ENCODE measurements at regions not wholly inside any gene's neighbourhood (a gene's known extent, or its start where the extent isn't known, plus 50 kb on each side); places are given as distances from the start of the nearest gene placed in this dataset.

DNA sequence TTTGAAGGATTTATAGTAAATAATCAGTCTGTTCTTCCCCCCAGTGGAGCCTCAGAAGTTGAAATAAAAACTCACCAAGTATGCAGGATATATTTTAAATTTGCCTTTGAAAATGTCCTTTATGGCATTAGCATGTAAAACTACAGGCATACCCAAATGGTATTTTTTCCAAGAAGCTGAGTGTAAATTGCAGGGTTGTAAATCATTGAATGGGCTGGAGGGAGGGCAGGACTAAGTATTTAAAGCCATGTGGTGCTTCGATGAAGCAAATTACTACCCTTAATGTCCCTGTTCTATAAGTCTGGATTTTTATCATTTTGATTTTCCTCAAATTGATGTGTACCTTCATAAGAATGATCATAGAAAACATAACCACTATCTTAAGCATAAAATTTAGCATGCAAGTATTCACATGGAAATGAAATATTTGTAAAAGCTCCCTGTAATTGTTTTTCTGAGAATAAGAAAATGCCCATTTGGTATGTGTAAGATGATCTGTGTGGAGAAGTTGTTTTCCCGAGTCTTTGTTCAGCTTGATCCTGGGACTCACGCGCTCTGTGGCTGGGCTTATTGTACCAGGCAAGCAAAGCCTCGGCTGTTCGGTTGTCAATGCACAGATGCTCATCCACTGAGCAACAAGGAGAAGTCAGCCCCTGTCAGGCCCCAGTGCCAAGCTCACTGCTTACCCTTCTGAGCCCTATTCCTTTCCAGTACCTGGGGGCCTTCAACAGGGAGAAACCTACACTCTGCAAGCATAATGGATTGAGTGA is 66.7 kb downstream of the CD164 start:
- Histone ChIP-seq H3K9me3 (ENCODE audit: control insufficient read depth in 3 of 3, low read length in 3 of 3) (no peaks in the 10 kb centered on the region), H3K9ac (ENCODE audit: low read depth in 1 of 3, low read length in 3 of 3) (no peak overlapping the region), H3K27ac (ENCODE audit: low read depth, low read length) (no peak overlapping the region), H3K36me3 (ENCODE audit: control insufficient read depth in 3 of 3, insufficient read depth in 3 of 3, low read length in 3 of 3) (no peaks in the 10 kb centered on the region), H3K4me1 (ENCODE audit: control insufficient read depth in 3 of 3, insufficient read depth in 3 of 3, low read length in 3 of 3) (peaks cover 13 to 45% (median 24%) of the 10 kb centered on the region in 3 donors), H3K27me3 (ENCODE audit: control insufficient read depth in 3 of 3, insufficient read depth in 3 of 3, low read length in 3 of 3) (no peaks in the 10 kb centered on the region), H3K4me3 (ENCODE audit: low read length in 3 of 3) (no peak overlapping the region)

DNA sequence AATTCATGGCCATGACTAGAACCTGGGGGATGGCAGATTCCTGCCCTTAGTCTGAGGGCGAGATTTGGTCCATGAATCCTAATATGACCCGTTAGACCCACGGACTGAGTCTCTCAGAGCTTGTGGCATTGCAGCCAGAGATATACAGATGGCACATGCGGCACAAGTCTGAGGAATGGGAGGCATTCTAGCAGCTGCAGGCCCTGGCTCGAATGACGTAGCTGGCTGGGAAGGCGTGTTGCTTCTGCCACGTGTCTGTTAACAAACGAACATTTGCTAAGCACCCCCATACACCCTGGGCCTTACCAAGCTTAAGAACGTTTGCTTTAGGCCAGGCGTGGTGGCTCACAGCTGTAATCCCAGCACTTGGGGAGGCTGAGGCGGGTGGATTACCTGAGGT is 68.0 kb downstream of the CD164 start:
- H3K9me3 ChIP-seq (ENCODE audit: control insufficient read depth in 3 of 3, low read length in 3 of 3): no peaks in the 10 kb centered on the region
- no peak overlapping the region for H3K9ac ChIP-seq (ENCODE audit: low read depth in 1 of 3, low read length in 3 of 3)
- no peaks in the 10 kb centered on the region for H3K36me3 ChIP-seq (ENCODE audit: control insufficient read depth in 3 of 3, insufficient read depth in 3 of 3, low read length in 3 of 3)
- no peak overlapping the region for H3K27ac ChIP-seq (ENCODE audit: low read depth, low read length)
- peaks cover 13 to 45% (median 24%) of the 10 kb centered on the region in 3 donors for H3K4me1 ChIP-seq (ENCODE audit: control insufficient read depth in 3 of 3, insufficient read depth in 3 of 3, low read length in 3 of 3)
- no peaks in the 10 kb centered on the region for H3K27me3 ChIP-seq (ENCODE audit: control insufficient read depth in 3 of 3, insufficient read depth in 3 of 3, low read length in 3 of 3)
- H3K4me3 ChIP-seq (ENCODE audit: low read length in 3 of 3): no peak overlapping the region

- Histone ChIP-seq H3K27ac (ENCODE audit: low read depth, low read length) (no peak overlapping the region), H3K4me3 (ENCODE audit: low read length in 3 of 3) (no peak overlapping the region), H3K9ac (ENCODE audit: low read depth in 1 of 3, low read length in 3 of 3) (no peak overlapping the region), H3K36me3 (ENCODE audit: control insufficient read depth in 3 of 3, insufficient read depth in 3 of 3, low read length in 3 of 3) (no peaks in the 10 kb centered on the region), H3K9me3 (ENCODE audit: control insufficient read depth in 3 of 3, low read length in 3 of 3) (no peaks in the 10 kb centered on the region), H3K27me3 (ENCODE audit: control insufficient read depth in 3 of 3, insufficient read depth in 3 of 3, low read length in 3 of 3) (no peaks in the 10 kb centered on the region), H3K4me1 (ENCODE audit: control insufficient read depth in 3 of 3, insufficient read depth in 3 of 3, low read length in 3 of 3) (peaks cover 9 to 35% (median 13%) of the 10 kb centered on the region in 3 donors)
Measured at GRCh38 chr6:109313139-109313538, 69.1 kb downstream of the CD164 start.

- H3K9ac ChIP-seq (ENCODE audit: low read depth in 1 of 3, low read length in 3 of 3): no peak overlapping the region
- no peaks in the 10 kb centered on the region for H3K27me3 ChIP-seq (ENCODE audit: control insufficient read depth in 3 of 3, insufficient read depth in 3 of 3, low read length in 3 of 3)
- no peak overlapping the region for H3K4me3 ChIP-seq (ENCODE audit: low read length in 3 of 3)
- H3K9me3 ChIP-seq (ENCODE audit: control insufficient read depth in 3 of 3, low read length in 3 of 3): no peaks in the 10 kb centered on the region
- H3K36me3 ChIP-seq (ENCODE audit: control insufficient read depth in 3 of 3, insufficient read depth in 3 of 3, low read length in 3 of 3): no peaks in the 10 kb centered on the region
- no peak overlapping the region for H3K27ac ChIP-seq (ENCODE audit: low read depth, low read length)
- peaks cover 6 to 26% (median 10%) of the 10 kb centered on the region in 3 donors for H3K4me1 ChIP-seq (ENCODE audit: control insufficient read depth in 3 of 3, insufficient read depth in 3 of 3, low read length in 3 of 3)
Measured at GRCh38 chr6:109311471-109311870, 70.8 kb downstream of the CD164 start.

GRCh38 chr6:109309917-109310316 is 72.3 kb downstream of the CD164 start:
- Histone ChIP-seq H3K4me1 (ENCODE audit: control insufficient read depth in 3 of 3, insufficient read depth in 3 of 3, low read length in 3 of 3) (peaks cover 9 to 28% (median 16%) of the 10 kb centered on the region in 3 donors), H3K36me3 (ENCODE audit: control insufficient read depth in 3 of 3, insufficient read depth in 3 of 3, low read length in 3 of 3) (no peaks in the 10 kb centered on the region), H3K9me3 (ENCODE audit: control insufficient read depth in 3 of 3, low read length in 3 of 3) (no peaks in the 10 kb centered on the region), H3K4me3 (ENCODE audit: low read length in 3 of 3) (no peak overlapping the region), H3K9ac (ENCODE audit: low read depth in 1 of 3, low read length in 3 of 3) (no peak overlapping the region), H3K27me3 (ENCODE audit: control insufficient read depth in 3 of 3, insufficient read depth in 3 of 3, low read length in 3 of 3) (no peaks in the 10 kb centered on the region), H3K27ac (ENCODE audit: low read depth, low read length) (no peak overlapping the region)

- H3K4me1 ChIP-seq (ENCODE audit: control insufficient read depth in 3 of 3, insufficient read depth in 3 of 3, low read length in 3 of 3): peaks cover 18 to 27% (median 24%) of the 10 kb centered on the region in 3 donors
Measured at GRCh38 chr6:109308018-109308492, 74.2 kb downstream of the CD164 start.

GRCh38 chr6:109306733-109307132 is 75.5 kb downstream of the CD164 start:
- no peaks in the 10 kb centered on the region for H3K9me3 ChIP-seq (ENCODE audit: control insufficient read depth in 3 of 3, low read length in 3 of 3)
- H3K27ac ChIP-seq (ENCODE audit: low read depth, low read length): no peak overlapping the region
- H3K9ac ChIP-seq (ENCODE audit: low read depth in 1 of 3, low read length in 3 of 3): no peak overlapping the region
- H3K4me1 ChIP-seq (ENCODE audit: control insufficient read depth in 3 of 3, insufficient read depth in 3 of 3, low read length in 3 of 3): peaks cover 18 to 29% (median 24%) of the 10 kb centered on the region in 3 donors
- no peaks in the 10 kb centered on the region for H3K27me3 ChIP-seq (ENCODE audit: control insufficient read depth in 3 of 3, insufficient read depth in 3 of 3, low read length in 3 of 3)
- no peak overlapping the region for H3K4me3 ChIP-seq (ENCODE audit: low read length in 3 of 3)
- H3K36me3 ChIP-seq (ENCODE audit: control insufficient read depth in 3 of 3, insufficient read depth in 3 of 3, low read length in 3 of 3): no peaks in the 10 kb centered on the region

More at GRCh38 chr6:109308018-109308492, 74.2 kb downstream of the CD164 start:
- Histone ChIP-seq H3K9me3 (ENCODE audit: control insufficient read depth in 3 of 3, low read length in 3 of 3) (no peaks in the 10 kb centered on the region), H3K9ac (ENCODE audit: low read depth in 1 of 3, low read length in 3 of 3) (no peak overlapping the region), H3K4me3 (ENCODE audit: low read length in 3 of 3) (no peak overlapping the region), H3K36me3 (ENCODE audit: control insufficient read depth in 3 of 3, insufficient read depth in 3 of 3, low read length in 3 of 3) (no peaks in the 10 kb centered on the region), H3K27ac (ENCODE audit: low read depth, low read length) (peak overlapping the region; percentile 39), H3K27me3 (ENCODE audit: control insufficient read depth in 3 of 3, insufficient read depth in 3 of 3, low read length in 3 of 3) (no peaks in the 10 kb centered on the region)

GRCh38 chr6:109305028-109305427 is 77.2 kb downstream of the CD164 start:
- no peak overlapping the region for H3K4me3 ChIP-seq (ENCODE audit: low read length in 3 of 3)
- H3K27ac ChIP-seq (ENCODE audit: low read depth, low read length): peak overlapping the region; percentile 81
- H3K36me3 ChIP-seq (ENCODE audit: control insufficient read depth in 3 of 3, insufficient read depth in 3 of 3, low read length in 3 of 3): no peaks in the 10 kb centered on the region
- H3K9me3 ChIP-seq (ENCODE audit: control insufficient read depth in 3 of 3, low read length in 3 of 3): no peaks in the 10 kb centered on the region
- H3K4me1 ChIP-seq (ENCODE audit: control insufficient read depth in 3 of 3, insufficient read depth in 3 of 3, low read length in 3 of 3): peaks cover 31 to 40% (median 33%) of the 10 kb centered on the region in 3 donors
- no peaks in the 10 kb centered on the region for H3K27me3 ChIP-seq (ENCODE audit: control insufficient read depth in 3 of 3, insufficient read depth in 3 of 3, low read length in 3 of 3)
- no peak overlapping the region for H3K9ac ChIP-seq (ENCODE audit: low read depth in 1 of 3, low read length in 3 of 3)

GRCh38 chr6:109304284-109305015 is 77.8 kb downstream of the CD164 start:
- H3K9ac ChIP-seq (ENCODE audit: low read depth in 1 of 3, low read length in 3 of 3): peak overlapping the region in 2 of 3 donors; percentile 54 to 58
- H3K4me3 ChIP-seq (ENCODE audit: low read length in 3 of 3): no peak overlapping the region
- peaks cover 35 to 44% (median 36%) of the 10 kb centered on the region in 3 donors for H3K4me1 ChIP-seq (ENCODE audit: control insufficient read depth in 3 of 3, insufficient read depth in 3 of 3, low read length in 3 of 3)
- no peaks in the 10 kb centered on the region for H3K27me3 ChIP-seq (ENCODE audit: control insufficient read depth in 3 of 3, insufficient read depth in 3 of 3, low read length in 3 of 3)
- H3K27ac ChIP-seq (ENCODE audit: low read depth, low read length): peak overlapping the region; percentile 81
- H3K9me3 ChIP-seq (ENCODE audit: control insufficient read depth in 3 of 3, low read length in 3 of 3): no peaks in the 10 kb centered on the region
- H3K36me3 ChIP-seq (ENCODE audit: control insufficient read depth in 3 of 3, insufficient read depth in 3 of 3, low read length in 3 of 3): no peaks in the 10 kb centered on the region

Measured in skeletal muscle tissue (tissue), 3 donors.